Chondrocyte (in vitro differentiated cells): ENCODE measurements at regions not wholly inside any gene's neighbourhood (a gene's known extent, or its start where the extent isn't known, plus 50 kb on each side); places are given as distances from the start of the nearest gene placed in this dataset.

ENCODE experiments used
- DNase-seq: peaks from one replicate; pipeline ENCODE4 v3.0.0; 2021; ENCODE audit warnings: mixed read lengths, low spot score
- H3K27ac Mint-ChIP-seq: one replicate; pipeline ENCODE4 v1.8.0; 2021; ENCODE audit warnings: mild to moderate bottlenecking, moderate library complexity, mixed read lengths; ENCODE audit not compliant: unreplicated experiment
- H3K27me3 Mint-ChIP-seq: 2 replicates; pipeline ENCODE4 v1.8.0; 2021; ENCODE audit warnings: low read depth, mixed read lengths
- H3K36me3 Mint-ChIP-seq: 2 replicates; pipeline ENCODE4 v1.8.0; 2021; ENCODE audit warnings: low read depth, mixed read lengths
- H3K4me1 Mint-ChIP-seq: 2 replicates; pipeline ENCODE4 v1.8.0; 2021; ENCODE audit warnings: low read depth, mild to moderate bottlenecking, mixed read lengths
- H3K4me3 Mint-ChIP-seq: one replicate; pipeline ENCODE4 v1.8.0; 2021; ENCODE audit warnings: mild to moderate bottlenecking, moderate library complexity, mixed read lengths; ENCODE audit not compliant: unreplicated experiment
- H3K9me3 Mint-ChIP-seq: 2 replicates; pipeline ENCODE4 v1.8.0; 2021; ENCODE audit warnings: low read depth, mixed read lengths
- CTCF ChIP-seq: fragments of 200-600 bp; sonication (generic); IDR thresholded peaks from 2 replicates; pipeline ENCODE4 v1.5.0; 2021; ENCODE audit warnings: antibody characterized with exemption, mild to moderate bottlenecking, moderate library complexity

GRCh38 chr7:23981314-23981713 lies 271.3 kb downstream of the STK31 start:
- peaks cover 9% of the 10 kb centered on the region for H3K4me1 Mint-ChIP-seq
- DNase-seq, result no peak
- TF ChIP-seq CTCF, result no peak
- no peaks in the 10 kb centered on the region for H3K27me3 Mint-ChIP-seq
- no peak overlapping the region for H3K27ac Mint-ChIP-seq
- H3K36me3 Mint-ChIP-seq, result peaks cover 2% of the 10 kb centered on the region
- H3K4me3 Mint-ChIP-seq, result no peak overlapping the region
- peaks cover 21% of the 10 kb centered on the region for H3K9me3 Mint-ChIP-seq

- no peak for DNase-seq
- H3K4me3 Mint-ChIP-seq, result no peak overlapping the region
- H3K4me1 Mint-ChIP-seq, result peaks cover 9% of the 10 kb centered on the region
- H3K36me3 Mint-ChIP-seq, result peaks cover 2% of the 10 kb centered on the region
- TF ChIP-seq CTCF, result no peak
- H3K27ac Mint-ChIP-seq, result no peak overlapping the region
- H3K9me3 Mint-ChIP-seq, result peaks cover 17% of the 10 kb centered on the region
- no peaks in the 10 kb centered on the region for H3K27me3 Mint-ChIP-seq
These were observed 271.7 kb downstream of the STK31 start for GRCh38 chr7:23981758-23982157.

- peaks cover 2% of the 10 kb centered on the region for H3K27me3 Mint-ChIP-seq
- no peaks in the 10 kb centered on the region for H3K4me1 Mint-ChIP-seq
- H3K36me3 Mint-ChIP-seq, result peaks cover 2% of the 10 kb centered on the region
- no peak overlapping the region for H3K27ac Mint-ChIP-seq
- DNase-seq, result no peak
- peaks cover 10% of the 10 kb centered on the region for H3K9me3 Mint-ChIP-seq
- TF ChIP-seq CTCF, result no peak
- no peak overlapping the region for H3K4me3 Mint-ChIP-seq
These were observed 278.5 kb upstream of the NPY start for GRCh38 chr7:24005517-24005916.

- H3K27ac Mint-ChIP-seq, result no peak overlapping the region
- peaks cover 6% of the 10 kb centered on the region for H3K36me3 Mint-ChIP-seq
- peaks cover 2% of the 10 kb centered on the region for H3K27me3 Mint-ChIP-seq
- H3K4me3 Mint-ChIP-seq, result no peak overlapping the region
- no peaks in the 10 kb centered on the region for H3K4me1 Mint-ChIP-seq
- peaks cover 23% of the 10 kb centered on the region for H3K9me3 Mint-ChIP-seq
- TF ChIP-seq CTCF, result no peak
- DNase-seq, result no peak
These were observed 273.5 kb upstream of the NPY start for GRCh38 chr7:24010495-24010894.

GRCh38 chr7:24017519-24017918 lies 266.5 kb upstream of the NPY start:
- no peak for TF ChIP-seq CTCF
- no peaks in the 10 kb centered on the region for H3K4me1 Mint-ChIP-seq
- no peak overlapping the region for H3K27ac Mint-ChIP-seq
- H3K36me3 Mint-ChIP-seq, result peaks cover 3% of the 10 kb centered on the region
- H3K9me3 Mint-ChIP-seq, result peaks cover 6% of the 10 kb centered on the region
- H3K4me3 Mint-ChIP-seq, result no peak overlapping the region
- no peak for DNase-seq
- H3K27me3 Mint-ChIP-seq, result peaks cover 6% of the 10 kb centered on the region
